ENCODE measurements at regions not wholly inside any gene's neighbourhood (a gene's known extent, or its start where the extent isn't known, plus 50 kb on each side); places are given as distances from the start of the nearest gene placed in this dataset.

GRCh38 chr6:67639161-67639560 is 995.9 kb upstream of the ADGRB3 start:
- Histone ChIP-seq H3K9me3 (ENCODE audit: control insufficient read depth, insufficient read depth, low read depth, low read length) (no peaks in the 10 kb centered on the region), H3K36me3 (ENCODE audit: control insufficient read depth in 2 of 2, insufficient read depth in 1 of 2, low read length in 2 of 2) (no peaks in the 10 kb centered on the region), H3K27ac (ENCODE audit: extremely low read depth, low read depth, low read length) (no peak overlapping the region), H3K4me3 (ENCODE audit: low read depth, low read length) (no peak overlapping the region), H3K4me1 (ENCODE audit: control insufficient read depth, insufficient read depth, low read length) (no peaks in the 10 kb centered on the region)
- no peak for TF ChIP-seq GLIS2 (tag by site-specific recombination; IDR thresholded peaks at IDR 0.05)
- no peak for TF ChIP-seq ZBTB20 (tag by site-specific recombination; IDR thresholded peaks at IDR 0.05)
- no peak for TF ChIP-seq ZNF558 (tag by site-specific recombination; IDR thresholded peaks at IDR 0.05)
- TF ChIP-seq ZNF610 (tag by site-specific recombination; IDR thresholded peaks at IDR 0.05; ENCODE audit: borderline replicate concordance): no peak
- TF ChIP-seq ZNF2 (tag by site-specific recombination; IDR thresholded peaks at IDR 0.05): no peak
- TF ChIP-seq ZNF585B (tag by site-specific recombination; IDR thresholded peaks at IDR 0.05): no peak
- TF ChIP-seq ZNF513 (tag by site-specific recombination; IDR thresholded peaks at IDR 0.05): no peak
- no peak for TF ChIP-seq ZNF335 (tag by site-specific recombination; conservative IDR thresholded peaks at IDR 0.05)
- TF ChIP-seq GLI2 (tag by site-specific recombination; IDR thresholded peaks at IDR 0.05; ENCODE audit: borderline replicate concordance, low read depth): no peak
- TF ChIP-seq ZFP37 (tag by site-specific recombination; IDR thresholded peaks at IDR 0.05): no peak
- ChIA-PET POLR2A (no interaction called here), CTCF (no interaction called here)

- Histone ChIP-seq H3K4me1 (ENCODE audit: control insufficient read depth, insufficient read depth, low read length) (no peaks in the 10 kb centered on the region), H3K9me3 (ENCODE audit: control insufficient read depth, insufficient read depth, low read depth, low read length) (no peaks in the 10 kb centered on the region), H3K36me3 (ENCODE audit: control insufficient read depth in 2 of 2, insufficient read depth in 1 of 2, low read length in 2 of 2) (no peaks in the 10 kb centered on the region), H3K27ac (ENCODE audit: extremely low read depth, low read depth, low read length) (no peak overlapping the region), H3K4me3 (ENCODE audit: low read depth, low read length) (no peak overlapping the region)
- ChIA-PET CTCF (interaction anchor here (0.6 kb wide), 1 partner anchor 447 kb away, joined by 3 read pairs; no protein-coding TSS in a partner anchor), POLR2A (no interaction called here)
- TF ChIP-seq ZNF585B (tag by site-specific recombination; IDR thresholded peaks at IDR 0.05) (peak; percentile 37; the same call in 1 of the 2 replicates), MZF1 (tag by site-specific recombination; IDR thresholded peaks at IDR 0.05; ENCODE audit: borderline replicate concordance) (no peak), ZNF621 (tag by site-specific recombination; IDR thresholded peaks at IDR 0.05) (no peak), ZNF16 (tag by site-specific recombination; IDR thresholded peaks at IDR 0.05; ENCODE audit: low read depth) (no peak)
Observed at GRCh38 chr6:67634199-67634598, 1000.9 kb upstream of the ADGRB3 start.

GRCh38 chr6:67633058-67633457 is 1002.0 kb upstream of the ADGRB3 start:
- CTCF ChIA-PET: no interaction called here
- Histone ChIP-seq H3K36me3 (ENCODE audit: control insufficient read depth in 2 of 2, insufficient read depth in 1 of 2, low read length in 2 of 2) (no peaks in the 10 kb centered on the region), H3K27ac (ENCODE audit: extremely low read depth, low read depth, low read length) (no peak overlapping the region), H3K9me3 (ENCODE audit: control insufficient read depth, insufficient read depth, low read depth, low read length) (no peaks in the 10 kb centered on the region), H3K4me3 (ENCODE audit: low read depth, low read length) (no peak overlapping the region), H3K4me1 (ENCODE audit: control insufficient read depth, insufficient read depth, low read length) (no peaks in the 10 kb centered on the region)
- POLR2A ChIA-PET: no interaction called here
- TF ChIP-seq ZNF621 (tag by site-specific recombination; IDR thresholded peaks at IDR 0.05) (no peak), ZNF558 (tag by site-specific recombination; IDR thresholded peaks at IDR 0.05) (no peak)

GRCh38 chr6:67630146-67630545 is 1004.9 kb upstream of the ADGRB3 start:
- POLR2A ChIA-PET: no interaction called here
- Histone ChIP-seq H3K9me3 (ENCODE audit: control insufficient read depth, insufficient read depth, low read depth, low read length) (no peaks in the 10 kb centered on the region), H3K27ac (ENCODE audit: extremely low read depth, low read depth, low read length) (no peak overlapping the region), H3K4me1 (ENCODE audit: control insufficient read depth, insufficient read depth, low read length) (no peaks in the 10 kb centered on the region), H3K36me3 (ENCODE audit: control insufficient read depth in 2 of 2, insufficient read depth in 1 of 2, low read length in 2 of 2) (no peaks in the 10 kb centered on the region), H3K4me3 (ENCODE audit: low read depth, low read length) (no peak overlapping the region)
- CTCF ChIA-PET: no interaction called here
- TF ChIP-seq ZFP69B (tag by site-specific recombination; IDR thresholded peaks at IDR 0.05): no peak
- TF ChIP-seq ZNF623 (tag by site-specific recombination; IDR thresholded peaks at IDR 0.05): no peak
- TF ChIP-seq BCL11B (tag by site-specific recombination; IDR thresholded peaks at IDR 0.05; ENCODE audit: low read depth): no peak
- TF ChIP-seq ZNF513 (tag by site-specific recombination; IDR thresholded peaks at IDR 0.05): no peak
- TF ChIP-seq ZNF561 (tag by site-specific recombination; IDR thresholded peaks at IDR 0.05; ENCODE audit: borderline replicate concordance): no peak
- TF ChIP-seq ZNF610 (tag by site-specific recombination; IDR thresholded peaks at IDR 0.05; ENCODE audit: borderline replicate concordance): no peak
- TF ChIP-seq ZNF621 (tag by site-specific recombination; IDR thresholded peaks at IDR 0.05): no peak
- TF ChIP-seq ZNF433 (tag by site-specific recombination; IDR thresholded peaks at IDR 0.05; ENCODE audit: low read depth): no peak
- no peak for TF ChIP-seq ZNF146 (tag by site-specific recombination; IDR thresholded peaks at IDR 0.05)
- TF ChIP-seq YY2 (tag by site-specific recombination; IDR thresholded peaks at IDR 0.05): no peak
- no peak for TF ChIP-seq ZNF214 (tag by site-specific recombination; IDR thresholded peaks at IDR 0.05; ENCODE audit: borderline replicate concordance)
- TF ChIP-seq ZBTB49 (tag by site-specific recombination; IDR thresholded peaks at IDR 0.05; ENCODE audit: low read depth): no peak
- TF ChIP-seq ZBTB48 (tag by site-specific recombination; IDR thresholded peaks at IDR 0.05): no peak
- no peak for TF ChIP-seq ZIC2 (tag by site-specific recombination; IDR thresholded peaks at IDR 0.05)

All from HEK293 (cell line).